ENCODE measurements at regions not wholly inside any gene's neighbourhood (a gene's known extent, or its start where the extent isn't known, plus 50 kb on each side); places are given as distances from the start of the nearest gene placed in this dataset.

DNA sequence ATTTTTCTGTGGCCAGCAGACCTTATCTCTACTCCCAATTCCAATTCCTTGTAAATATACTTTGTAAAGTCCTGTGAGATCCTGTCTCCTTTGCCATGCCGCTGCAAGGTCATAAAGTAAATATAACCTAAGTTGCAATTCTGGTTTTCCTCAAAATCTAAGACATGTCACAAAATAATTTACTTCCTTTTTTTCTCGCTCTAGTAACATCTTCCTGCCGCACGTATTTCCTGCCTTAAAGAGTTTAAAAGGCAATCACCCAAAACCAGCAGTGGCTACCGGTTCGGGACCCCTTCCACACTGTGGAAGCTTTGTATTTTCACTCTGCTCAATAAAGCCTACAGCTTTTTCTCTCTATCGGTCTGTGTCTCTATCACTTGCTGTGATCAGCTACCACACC lies 832.0 kb upstream of the SLITRK5 start:
- ChIA-PET POLR2A (no interaction called here), CTCF (no interaction called here)
- Mint-ChIP-seq H3K27ac (no peak overlapping the region), H3K9me3 (peaks cover 32% of the 10 kb centered on the region), H3K36me3 (peaks cover 19% of the 10 kb centered on the region), H3K27me3 (ENCODE audit: low read depth) (no peaks in the 10 kb centered on the region; the same call in 1 of the 2 replicates), H3K4me1 (no peaks in the 10 kb centered on the region), H3K4me3 (no peak overlapping the region)
- DNase-seq (ENCODE audit: low spot score) (no peak), ATAC-seq (no peak)
- TF ChIP-seq ZNF423 (CRISPR knock-in tag; IDR thresholded peaks at IDR 0.05) (no peak), ZNF396 (CRISPR knock-in tag; IDR thresholded peaks at IDR 0.05; ENCODE audit: borderline replicate concordance) (no peak), MXD4 (CRISPR knock-in tag; IDR thresholded peaks at IDR 0.05; ENCODE audit: borderline replicate concordance) (no peak), FOXK1 (CRISPR knock-in tag; IDR thresholded peaks at IDR 0.05) (no peak), NFYB (CRISPR knock-in tag; conservative IDR thresholded peaks at IDR 0.05; ENCODE audit: low read depth) (no peak), JUN (CRISPR knock-in tag; IDR thresholded peaks at IDR 0.05) (no peak), MLX (CRISPR knock-in tag; IDR thresholded peaks at IDR 0.05) (no peak), OVOL2 (CRISPR knock-in tag; IDR thresholded peaks at IDR 0.05; ENCODE audit: borderline replicate concordance) (no peak), SMAD4 (CRISPR knock-in tag; IDR thresholded peaks at IDR 0.05) (no peak), STAT6 (CRISPR knock-in tag; conservative IDR thresholded peaks at IDR 0.05; ENCODE audit: low read depth) (no peak), SOX15 (CRISPR knock-in tag; IDR thresholded peaks at IDR 0.05) (no peak), HMGXB4 (CRISPR knock-in tag; IDR thresholded peaks at IDR 0.05) (no peak), ELF4 (CRISPR knock-in tag; IDR thresholded peaks at IDR 0.05; ENCODE audit: low read depth) (no peak), ZNF416 (CRISPR knock-in tag; IDR thresholded peaks at IDR 0.05) (no peak), FOXJ3 (CRISPR knock-in tag; IDR thresholded peaks at IDR 0.05; ENCODE audit: borderline replicate concordance) (no peak), EMX1 (CRISPR knock-in tag; IDR thresholded peaks at IDR 0.05) (no peak), GTF2I (CRISPR knock-in tag; conservative IDR thresholded peaks at IDR 0.05) (no peak), NR1H2 (CRISPR knock-in tag; IDR thresholded peaks at IDR 0.05) (no peak)
- TF ChIP-seq, protein P1, sequence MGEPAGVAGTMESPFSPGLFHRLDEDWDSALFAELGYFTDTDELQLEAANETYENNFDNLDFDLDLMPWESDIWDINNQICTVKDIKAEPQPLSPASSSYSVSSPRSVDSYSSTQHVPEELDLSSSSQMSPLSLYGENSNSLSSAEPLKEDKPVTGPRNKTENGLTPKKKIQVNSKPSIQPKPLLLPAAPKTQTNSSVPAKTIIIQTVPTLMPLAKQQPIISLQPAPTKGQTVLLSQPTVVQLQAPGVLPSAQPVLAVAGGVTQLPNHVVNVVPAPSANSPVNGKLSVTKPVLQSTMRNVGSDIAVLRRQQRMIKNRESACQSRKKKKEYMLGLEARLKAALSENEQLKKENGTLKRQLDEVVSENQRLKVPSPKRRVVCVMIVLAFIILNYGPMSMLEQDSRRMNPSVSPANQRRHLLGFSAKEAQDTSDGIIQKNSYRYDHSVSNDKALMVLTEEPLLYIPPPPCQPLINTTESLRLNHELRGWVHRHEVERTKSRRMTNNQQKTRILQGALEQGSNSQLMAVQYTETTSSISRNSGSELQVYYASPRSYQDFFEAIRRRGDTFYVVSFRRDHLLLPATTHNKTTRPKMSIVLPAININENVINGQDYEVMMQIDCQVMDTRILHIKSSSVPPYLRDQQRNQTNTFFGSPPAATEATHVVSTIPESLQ (CRISPR knock-in tag; IDR thresholded peaks at IDR 0.05) = no peak
- TF ChIP-seq, protein P2, sequence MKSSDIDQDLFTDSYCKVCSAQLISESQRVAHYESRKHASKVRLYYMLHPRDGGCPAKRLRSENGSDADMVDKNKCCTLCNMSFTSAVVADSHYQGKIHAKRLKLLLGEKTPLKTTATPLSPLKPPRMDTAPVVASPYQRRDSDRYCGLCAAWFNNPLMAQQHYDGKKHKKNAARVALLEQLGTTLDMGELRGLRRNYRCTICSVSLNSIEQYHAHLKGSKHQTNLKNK (CRISPR knock-in tag; IDR thresholded peaks at IDR 0.05) = no peak

Data from WTC11 (cell line).